A549 (cell line): ENCODE measurements at regions not wholly inside any gene's neighbourhood (a gene's known extent, or its start where the extent isn't known, plus 50 kb on each side); places are given as distances from the start of the nearest gene placed in this dataset.

Experiments used
- ATAC-seq, 2 experiments: fragments of 200-7000 bp in 1 of 2; fragments of >200 bp in 1 of 2; cut with Nextera tagmentation in 1 of 2; cut with Tn5 transposase in 1 of 2; 3 replicates each; pipeline versions ENCODE4 v1.8.0 to v1.9.1; 2018 to 2020; ENCODE audit warnings: mild to moderate bottlenecking in 1 of 2, moderate library complexity in 1 of 2
- CTCF ChIA-PET: fragments of 300-600 bp; sonication (Branson Sonifier 250); formaldehyde crosslinking; extraction: SDS; loops from one replicate; lab custom pipeline; 2021; ENCODE audit warnings: antibody characterized with exemption, inconsistent platforms; lab: Yijun Ruan, JAX
- POLR2A ChIA-PET: fragments of 350-600 bp; formaldehyde crosslinking; extraction: SDS; loops from one replicate; lab custom pipeline; 2021; ENCODE audit warnings: antibody characterized with exemption, inconsistent platforms; lab: Yijun Ruan, JAX
- DNase-seq, 2 experiments: peaks; one replicate each; pipeline versions ENCODE4 v3.0.0 to v3.0.0-alpha.2; 2011 to 2016; ENCODE audit warnings: low read depth in 1 of 2, low spot score in 1 of 2
- FAIRE-seq: peaks from 2 replicates; lab custom pipeline; 2011; peaks lifted over from hg19 to GRCh38; lab: Jason Lieb, UNC
- H3K27ac ChIP-seq, 2 experiments: fragments of >200 bp; sonication (Bioruptor Twin); formaldehyde crosslinking; 3 replicates each; pipeline ENCODE4 v1.5.1; 2016 to 2017
- H3K4me1 ChIP-seq: fragments of >200 bp; sonication (Bioruptor Twin); formaldehyde crosslinking; 3 replicates; pipeline ENCODE4 v1.6.1; 2016
- H3K4me2 ChIP-seq: fragments of >200 bp; sonication (Bioruptor Twin); formaldehyde crosslinking; 3 replicates; pipeline ENCODE4 v1.6.1; 2016
- H3K4me3 ChIP-seq: fragments of >200 bp; sonication (Bioruptor Twin); formaldehyde crosslinking; 3 replicates; pipeline ENCODE4 v1.5.1; 2016
- H3K9me3 ChIP-seq: fragments of >200 bp; sonication (Bioruptor Twin); formaldehyde crosslinking; 3 replicates; pipeline ENCODE4 v1.6.1; 2016
- BCL3 ChIP-seq: fragments of >200 bp; sonication (Bioruptor Twin); formaldehyde crosslinking; IDR thresholded peaks from 3 replicates; pipeline ENCODE4 v1.6.1; 2016
- BHLHE40 ChIP-seq: IDR thresholded peaks from 2 replicates; pipeline ENCODE4 v1.6.1; 2012; ENCODE audit warnings: low read depth, low read length, inconsistent platforms
- CBX2 ChIP-seq: fragments of 200-600 bp; sonication (generic); IDR thresholded peaks from 2 replicates; pipeline ENCODE4 v1.6.1; 2016; ENCODE audit warnings: low read depth, mild to moderate bottlenecking, borderline replicate concordance
- CBX8 ChIP-seq: fragments of 200-600 bp; sonication (generic); IDR thresholded peaks from 2 replicates; pipeline ENCODE4 v1.6.1; 2016
- CEBPB ChIP-seq, 2 experiments: fragments of >200 bp in 1 of 2; sonication (Bioruptor Twin) in 1 of 2; formaldehyde crosslinking in 1 of 2; IDR thresholded peaks; 2 replicates each; pipeline ENCODE4 v1.6.1; 2012 to 2016
- CHD2 ChIP-seq: fragments of 150-350 bp; IDR thresholded peaks from 2 replicates; pipeline ENCODE4 v1.6.1; 2014; ENCODE audit warnings: low read length; ENCODE audit not compliant: partially characterized antibody
- CHD4 ChIP-seq: fragments of 200-600 bp; sonication (generic); IDR thresholded peaks from 2 replicates; pipeline ENCODE4 v1.6.1; 2016; ENCODE audit warnings: antibody characterized with exemption, mild to moderate bottlenecking, borderline replicate concordance
- CTCF ChIP-seq: fragments of >200 bp; sonication (Bioruptor Twin); formaldehyde crosslinking; IDR thresholded peaks from 3 replicates; pipeline ENCODE4 v1.5.1; 2016
- E2F6 ChIP-seq: IDR thresholded peaks from 2 replicates; pipeline ENCODE4 v1.6.1; 2012; ENCODE audit warnings: low read depth, borderline replicate concordance
- FOSB ChIP-seq: fragments of 250-450 bp; sonication (Bioruptor Pico); IDR thresholded peaks from 2 replicates; pipeline ENCODE4 v1.5.0; 2020; ENCODE audit warnings: mild to moderate bottlenecking, moderate library complexity
- FOSL2 ChIP-seq, 2 experiments: fragments of 450-650 bp in 1 of 2; fragments of >200 bp in 1 of 2; sonication (Bioruptor Twin) in 1 of 2; formaldehyde crosslinking; IDR thresholded peaks; 2 replicates each; pipeline versions ENCODE4 v1.5.0 to v1.6.1; 2016 to 2020; ENCODE audit warnings: mild to moderate bottlenecking in 1 of 2, moderate library complexity in 1 of 2
- FOXS1 ChIP-seq: fragments of 250-450 bp; sonication (Bioruptor Pico); IDR thresholded peaks from 2 replicates; pipeline ENCODE4 v1.5.0; 2020; ENCODE audit warnings: mild to moderate bottlenecking, moderate library complexity
- GATA3 ChIP-seq: IDR thresholded peaks from 2 replicates; pipeline ENCODE4 v1.6.1; 2012; ENCODE audit warnings: borderline replicate concordance
- HOXB5 ChIP-seq: fragments of 250-450 bp; sonication (Bioruptor Pico); IDR thresholded peaks from 2 replicates; pipeline ENCODE4 v1.5.0; 2020; ENCODE audit warnings: mild to moderate bottlenecking, moderate library complexity
- KDM1A ChIP-seq: fragments of 200-600 bp; sonication (generic); IDR thresholded peaks from 2 replicates; pipeline ENCODE4 v1.6.1; 2016; ENCODE audit warnings: low read depth, mild to moderate bottlenecking
- MYC ChIP-seq: IDR thresholded peaks from 2 replicates; pipeline ENCODE4 v1.6.1; 2012; ENCODE audit warnings: mild to moderate bottlenecking, inconsistent platforms, low read length, improper control_type of control experiment, borderline replicate concordance
- NPAS2 ChIP-seq: fragments of 250-450 bp; sonication (Bioruptor Pico); IDR thresholded peaks from 2 replicates; pipeline ENCODE4 v1.8.0; 2022; ENCODE audit warnings: mild to moderate bottlenecking, moderate library complexity, borderline replicate concordance
- REST ChIP-seq: fragments of 200-600 bp; sonication (generic); IDR thresholded peaks from 2 replicates; pipeline ENCODE4 v1.6.1; 2016; ENCODE audit warnings: antibody characterized with exemption, mild to moderate bottlenecking, moderate library complexity
- RFX5 ChIP-seq: fragments of 450-650 bp; IDR thresholded peaks from 2 replicates; pipeline ENCODE4 v1.7.1; 2014; ENCODE audit warnings: antibody characterized with exemption, mild to moderate bottlenecking, moderate library complexity
- RNF2 ChIP-seq: fragments of 200-600 bp; sonication (generic); IDR thresholded peaks from 2 replicates; pipeline ENCODE4 v1.6.1; 2016; ENCODE audit warnings: low read depth, mild to moderate bottlenecking, antibody characterized with exemption, moderate library complexity, borderline replicate concordance
- SMC3 ChIP-seq: fragments of >200 bp; sonication (Bioruptor Twin); formaldehyde crosslinking; IDR thresholded peaks from 3 replicates; pipeline ENCODE4 v1.6.1; 2018; ENCODE audit warnings: inconsistent platforms
- SREBF2 ChIP-seq: fragments of 450-650 bp; IDR thresholded peaks from 2 replicates; pipeline ENCODE4 v1.6.1; 2014; ENCODE audit warnings: mild to moderate bottlenecking, moderate library complexity
- TP53 ChIP-seq: fragments of 250-450 bp; sonication (Bioruptor Pico); IDR thresholded peaks from 2 replicates; pipeline ENCODE4 v1.5.0; 2021; ENCODE audit warnings: mild to moderate bottlenecking, moderate library complexity
- USF2 ChIP-seq: fragments of 450-650 bp; IDR thresholded peaks from 2 replicates; pipeline ENCODE4 v1.6.1; 2014; ENCODE audit warnings: antibody characterized with exemption
- ZC3H11A ChIP-seq: fragments of 450-650 bp; IDR thresholded peaks from 2 replicates; pipeline ENCODE4 v1.6.1; 2014; ENCODE audit warnings: antibody characterized with exemption, mild to moderate bottlenecking
- WGBS: methylation state at CpG from one replicate; pipeline ENCODE4 v1.1.6; 2017; ENCODE audit errors: missing lambda C conversion rate; 5-methylcytosine and 5-hydroxymethylcytosine counted together

- TF ChIP-seq REST (no peak), FOSB (CRISPR knock-in tag) (no peak), CHD2 (no peak)
Observed at GRCh38 chr1:79749607-79750006, 743.1 kb upstream of the ADGRL4 start (continued).

- TF ChIP-seq SREBF2: no peak
- no peak for TF ChIP-seq SMC3
- TF ChIP-seq CHD4: no peak
- TF ChIP-seq FOSL2 (IDR thresholded peaks at IDR 0.05): 0 out of 2 replicates have a peak, but pooled peaks have one; percentile 10
- peak; percentile 47 for TF ChIP-seq FOSL2 (CRISPR knock-in tag; IDR thresholded peaks at IDR 0.05)
- TF ChIP-seq TP53: no peak
- TF ChIP-seq BHLHE40: no peak
- TF ChIP-seq CEBPB (IDR thresholded peaks at IDR 0.05): no peak
- ChIA-PET POLR2A (no interaction called here), CTCF (no interaction called here)
- FAIRE-seq (no peak), ATAC-seq (peak in 1 of 2 experiments; percentile 66; a peak in 2 of 6 replicates), DNase-seq (peak; percentile 1 to 30)
- Histone ChIP-seq H3K4me2 (0 out of 3 replicates have a peak overlapping the region, but pooled peaks have one; percentile 18), H3K4me3 (no peak overlapping the region), H3K4me1 (0 out of 3 replicates have a peak, but pooled peaks cover 4% of the 10 kb centered on the region), H3K27ac (no peak overlapping the region), H3K9me3 (no peaks in the 10 kb centered on the region)
- 0% methylated on average over 2 of the region's 2 CpGs for WGBS
Observed at GRCh38 chr1:79745929-79746328, 739.4 kb upstream of the ADGRL4 start.

- DNase-seq (no peak), ATAC-seq (no peak), FAIRE-seq (no peak)
- POLR2A ChIA-PET: no interaction called here
- Histone ChIP-seq H3K4me2 (no peak overlapping the region), H3K4me1 (0 out of 3 replicates have a peak, but pooled peaks cover 4% of the 10 kb centered on the region), H3K9me3 (no peaks in the 10 kb centered on the region), H3K4me3 (no peak overlapping the region), H3K27ac (no peak overlapping the region)
- CTCF ChIA-PET: no interaction called here
- WGBS: 52% methylated on average over 1 of the region's 1 CpG
- no peak for TF ChIP-seq MYC
- TF ChIP-seq CTCF: no peak
- no peak for TF ChIP-seq USF2
- no peak for TF ChIP-seq NPAS2 (CRISPR knock-in tag)
- TF ChIP-seq CEBPB (IDR thresholded peaks at IDR 0.05): no peak
- no peak for TF ChIP-seq FOSB (CRISPR knock-in tag)
- TF ChIP-seq RNF2: no peak
- no peak for TF ChIP-seq FOXS1
- no peak for TF ChIP-seq HOXB5 (CRISPR knock-in tag)
- no peak for TF ChIP-seq CHD4
- no peak for TF ChIP-seq KDM1A
- no peak for TF ChIP-seq BCL3
- no peak for TF ChIP-seq CBX8
- no peak for TF ChIP-seq GATA3
- TF ChIP-seq ZC3H11A: no peak
- no peak for TF ChIP-seq RFX5
- no peak for TF ChIP-seq E2F6
- TF ChIP-seq CBX2: no peak
Observed at GRCh38 chr1:79744746-79745145, 738.2 kb upstream of the ADGRL4 start.
